Karpas-422 (cell line): ENCODE measurements at regions not wholly inside any gene's neighbourhood (a gene's known extent, or its start where the extent isn't known, plus 50 kb on each side); places are given as distances from the start of the nearest gene placed in this dataset.
"Not testable (repeated sequence)": the region's sequence is repeated elsewhere in the genome, so short reads cannot be mapped to it uniquely, and the experiment has no call there.

Experiments used
- DNase-seq: peaks from one replicate; pipeline ENCODE4 v3.0.0-alpha.2; 2015
- H2AFZ ChIP-seq: fragments of 200-600 bp; sonication (generic); 2 replicates; pipeline ENCODE4 v1.6.1; 2014; ENCODE audit warnings: antibody characterized with exemption, low read length, mixed read lengths
- H3K27ac ChIP-seq: fragments of 200-600 bp; sonication (generic); 2 replicates; pipeline ENCODE4 v1.5.1; 2014; ENCODE audit warnings: mild to moderate bottlenecking, low read length, moderate library complexity
- H3K27me3 ChIP-seq: fragments of 200-600 bp; sonication (generic); 2 replicates; pipeline ENCODE4 v1.6.1; 2014; ENCODE audit warnings: low read length, mixed read lengths
- H3K36me3 ChIP-seq: fragments of 200-600 bp; sonication (generic); 2 replicates; pipeline ENCODE4 v1.6.1; 2014; ENCODE audit warnings: low read length, mixed read lengths; ENCODE audit not compliant: insufficient read depth
- H3K4me1 ChIP-seq: fragments of 200-600 bp; sonication (generic); 2 replicates; pipeline ENCODE4 v1.6.1; 2014; ENCODE audit warnings: mild to moderate bottlenecking, low read length, mixed read lengths
- H3K4me2 ChIP-seq: fragments of 200-600 bp; sonication (generic); 2 replicates; pipeline ENCODE4 v1.6.1; 2014; ENCODE audit warnings: low read length, low read depth, mild to moderate bottlenecking; ENCODE audit not compliant: poor library complexity, severe bottlenecking
- H3K4me3 ChIP-seq: fragments of 200-600 bp; sonication (generic); 2 replicates; pipeline ENCODE4 v1.5.1; 2014; ENCODE audit warnings: mild to moderate bottlenecking, antibody characterized with exemption, low read length, mixed read lengths
- H3K79me2 ChIP-seq: fragments of 200-600 bp; sonication (generic); 2 replicates; pipeline ENCODE4 v1.6.1; 2014; ENCODE audit warnings: mild to moderate bottlenecking, low read length, mixed read lengths
- H3K9ac ChIP-seq: fragments of 200-600 bp; sonication (generic); 2 replicates; pipeline ENCODE4 v1.6.0; 2014; ENCODE audit warnings: low read length
- H3K9me2 ChIP-seq: fragments of 200-600 bp; sonication (generic), shearing (Covaris generic); replicated peaks from 2 replicates; pipeline ENCODE4 v1.6.0; 2014; ENCODE audit warnings: mild to moderate bottlenecking, low read length, moderate library complexity; ENCODE audit not compliant: insufficient read depth
- H3K9me3 ChIP-seq: fragments of 300-700, 200-600 bp; sonication (generic); 2 replicates; pipeline ENCODE4 v1.6.1; 2014; ENCODE audit warnings: low read length, mixed read lengths
- H4K20me1 ChIP-seq: fragments of 200-600 bp; sonication (generic); 2 replicates; pipeline ENCODE4 v1.6.1; 2014; ENCODE audit warnings: mild to moderate bottlenecking, antibody characterized with exemption, low read length, low read depth; ENCODE audit not compliant: insufficient read depth

DNA sequence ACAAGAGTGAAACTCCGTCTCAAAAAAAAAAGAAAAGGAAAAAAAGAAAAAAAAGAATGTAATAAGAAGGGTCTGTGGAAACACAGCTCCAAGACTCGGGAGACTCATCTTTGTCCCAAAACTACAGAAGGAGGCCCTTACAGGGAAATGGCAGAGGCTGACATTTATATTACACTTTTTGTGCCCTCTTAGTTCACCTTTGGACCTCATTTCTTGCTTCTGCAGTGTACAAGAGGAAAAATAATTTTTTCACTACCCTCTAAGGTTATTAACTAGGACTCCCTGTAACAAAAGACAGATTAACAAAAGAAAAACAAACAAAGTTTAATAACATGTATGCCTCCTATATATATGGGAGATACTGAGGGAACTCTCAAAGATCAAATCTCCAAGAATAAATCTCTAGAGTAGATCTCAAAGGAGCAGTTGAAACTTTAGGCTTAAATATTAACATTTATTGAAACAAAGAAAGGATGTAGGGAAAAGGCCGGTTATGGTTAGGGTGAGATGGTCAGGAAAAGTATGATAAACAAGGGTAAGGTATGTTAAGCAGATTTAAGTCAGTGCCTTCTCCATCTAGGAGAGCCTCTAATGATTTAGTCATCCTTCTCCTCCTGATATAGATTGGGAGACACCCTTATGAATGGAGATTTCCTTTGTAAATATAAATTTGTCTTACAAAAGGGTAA lies 121.3 kb upstream of the JADE1 start:
- Histone ChIP-seq H3K9me3 (no peaks in the 10 kb centered on the region), H3K27ac (no peak overlapping the region), H3K79me2 (no peaks in the 10 kb centered on the region), H4K20me1 (no peaks in the 10 kb centered on the region), H3K4me1 (peaks cover 12% of the 10 kb centered on the region), H3K4me2 (no peak overlapping the region), H3K9ac (no peak overlapping the region), H3K36me3 (no peaks in the 10 kb centered on the region), H2AFZ (no peak overlapping the region), H3K4me3 (no peak overlapping the region), H3K9me2 (no peaks in the 10 kb centered on the region), H3K27me3 (no peaks in the 10 kb centered on the region)
- DNase-seq: no peak

- no peaks in the 10 kb centered on the region for H3K36me3 ChIP-seq
- no peaks in the 10 kb centered on the region for H3K9me2 ChIP-seq
- H3K27ac ChIP-seq: no peak overlapping the region
These were observed 122.7 kb upstream of the JADE1 start for GRCh38 chr4:128686810-128687209.

DNA sequence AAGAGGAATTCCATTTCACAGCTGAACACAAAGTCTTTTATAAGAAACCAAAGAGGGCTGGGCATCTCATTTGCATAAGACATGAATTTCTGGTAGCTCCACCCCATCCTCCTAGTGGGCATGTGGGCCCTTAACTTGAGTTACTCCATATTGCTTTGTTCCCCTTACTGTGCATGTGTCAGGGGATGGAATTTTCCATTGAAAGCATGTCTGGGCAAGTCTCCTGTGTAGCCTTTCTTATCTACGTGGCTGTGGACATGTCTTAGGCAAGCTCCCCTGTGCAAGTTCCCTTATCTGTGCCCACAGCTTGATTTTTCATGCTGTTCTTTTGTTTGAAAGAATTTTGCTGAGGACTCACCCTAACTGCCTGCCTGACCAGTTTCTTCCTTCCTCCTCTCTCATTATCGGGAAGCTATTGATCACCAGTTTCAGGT lies 123.5 kb upstream of the JADE1 start:
- Histone ChIP-seq H3K9me2 (no peaks in the 10 kb centered on the region), H4K20me1 (no peaks in the 10 kb centered on the region), H3K4me1 (peaks cover 17% of the 10 kb centered on the region), H3K4me2 (no peak overlapping the region), H3K4me3 (no peak overlapping the region), H3K79me2 (no peaks in the 10 kb centered on the region), H2AFZ (no peak overlapping the region), H3K27ac (no peak overlapping the region), H3K9me3 (no peaks in the 10 kb centered on the region), H3K27me3 (no peaks in the 10 kb centered on the region), H3K9ac (no peak overlapping the region), H3K36me3 (no peaks in the 10 kb centered on the region)
- DNase-seq: no peak

More at GRCh38 chr4:128686810-128687209, 122.7 kb upstream of the JADE1 start:
- H3K9ac ChIP-seq: no peak overlapping the region
- H3K27me3 ChIP-seq: no peaks in the 10 kb centered on the region
- H2AFZ ChIP-seq: no peak overlapping the region
- H3K9me3 ChIP-seq: no peaks in the 10 kb centered on the region
- H3K4me1 ChIP-seq: peaks cover 17% of the 10 kb centered on the region
- H4K20me1 ChIP-seq: no peaks in the 10 kb centered on the region
- no peak overlapping the region for H3K4me3 ChIP-seq
- H3K4me2 ChIP-seq: no peak overlapping the region
- no peak for DNase-seq
- H3K79me2 ChIP-seq: no peaks in the 10 kb centered on the region

- H3K36me3 ChIP-seq: no peaks in the 10 kb centered on the region
- no peak overlapping the region for H3K9ac ChIP-seq
- no peaks in the 10 kb centered on the region for H3K9me3 ChIP-seq
- peak overlapping the region; percentile 44 for H3K4me2 ChIP-seq
- H4K20me1 ChIP-seq: no peaks in the 10 kb centered on the region
- no peaks in the 10 kb centered on the region for H3K27me3 ChIP-seq
- DNase-seq: no peak
- no peaks in the 10 kb centered on the region for H3K79me2 ChIP-seq
- no peak overlapping the region for H3K4me3 ChIP-seq
- H3K4me1 ChIP-seq: peaks cover 17% of the 10 kb centered on the region
- no peak overlapping the region for H3K27ac ChIP-seq
- H3K9me2 ChIP-seq: no peaks in the 10 kb centered on the region
- no peak overlapping the region for H2AFZ ChIP-seq
These were observed 125.5 kb upstream of the JADE1 start for GRCh38 chr4:128684016-128684415.

- no peaks in the 10 kb centered on the region for H3K27me3 ChIP-seq
- no peak overlapping the region for H3K9ac ChIP-seq
- no peaks in the 10 kb centered on the region for H3K9me2 ChIP-seq
- peak; percentile 55 for DNase-seq
- H4K20me1 ChIP-seq: no peaks in the 10 kb centered on the region
- H2AFZ ChIP-seq: peak overlapping the region; percentile 17; the same call in 1 of the 2 replicates
- no peaks in the 10 kb centered on the region for H3K9me3 ChIP-seq
- H3K79me2 ChIP-seq: no peaks in the 10 kb centered on the region
- no peak overlapping the region for H3K4me3 ChIP-seq
- peak overlapping the region; percentile 44 for H3K4me2 ChIP-seq
- H3K36me3 ChIP-seq: no peaks in the 10 kb centered on the region
- no peak overlapping the region for H3K27ac ChIP-seq
- peaks cover 19% of the 10 kb centered on the region for H3K4me1 ChIP-seq
These were observed 126.4 kb upstream of the JADE1 start for GRCh38 chr4:128682942-128683666.

DNA sequence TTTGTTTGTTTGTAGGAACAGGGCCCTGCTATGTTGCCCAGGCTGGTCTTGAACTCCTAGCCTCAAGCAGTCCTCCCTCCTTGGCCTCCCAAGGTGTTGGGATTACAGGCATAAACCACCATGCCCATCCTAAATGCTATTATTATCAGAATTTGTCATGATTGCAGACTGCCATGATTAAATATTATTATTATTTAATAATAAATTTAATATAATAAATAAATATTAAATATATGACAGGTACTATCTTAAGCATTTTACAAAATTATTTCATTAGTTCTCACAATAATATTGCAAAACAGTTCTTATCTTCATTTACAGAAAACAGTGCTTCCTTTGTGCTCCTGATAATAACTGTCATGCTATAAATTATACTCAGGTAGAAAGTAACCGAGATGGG lies 133.4 kb upstream of the JADE1 start:
- H3K36me3 ChIP-seq: no peaks in the 10 kb centered on the region
- no peaks in the 10 kb centered on the region for H3K79me2 ChIP-seq
- no peaks in the 10 kb centered on the region for H3K9me3 ChIP-seq
- H4K20me1 ChIP-seq: no peaks in the 10 kb centered on the region
- H3K4me2 ChIP-seq: no peak overlapping the region
- H3K27me3 ChIP-seq: no peaks in the 10 kb centered on the region
- no peak for DNase-seq
- H3K9ac ChIP-seq: no peak overlapping the region
- H2AFZ ChIP-seq: no peak overlapping the region
- H3K4me1 ChIP-seq: peaks cover 12% of the 10 kb centered on the region
- H3K4me3 ChIP-seq: no peak overlapping the region
- no peaks in the 10 kb centered on the region for H3K9me2 ChIP-seq
- H3K27ac ChIP-seq: no peak overlapping the region

DNA sequence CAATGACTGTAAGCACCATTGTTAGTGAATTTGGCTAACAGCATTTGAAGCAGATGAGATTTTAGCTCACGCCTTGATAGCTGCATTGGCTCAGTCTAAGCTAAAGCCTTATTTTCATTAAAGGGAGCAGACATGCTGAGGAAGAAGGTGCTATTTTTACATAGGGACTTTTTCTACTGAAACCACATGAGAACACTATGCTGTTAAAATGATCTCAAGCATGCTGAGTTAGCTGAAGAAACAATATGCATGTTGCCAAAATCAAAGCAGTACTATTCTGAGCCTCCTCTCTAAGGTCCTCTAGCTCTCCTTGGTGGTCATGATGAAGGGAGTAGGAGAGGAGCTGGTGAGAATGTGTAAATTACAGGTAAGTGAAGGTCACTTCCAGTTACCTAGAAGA lies 134.4 kb upstream of the JADE1 start:
- H3K9me2 ChIP-seq: no peaks in the 10 kb centered on the region
- peak; percentile 59 for DNase-seq
- no peaks in the 10 kb centered on the region; the same call in 1 of the 2 replicates for H3K27me3 ChIP-seq
- H3K4me2 ChIP-seq: peak overlapping the region; percentile 16
- H3K9ac ChIP-seq: no peak overlapping the region
- no peaks in the 10 kb centered on the region for H3K36me3 ChIP-seq
- H3K79me2 ChIP-seq: no peaks in the 10 kb centered on the region
- no peak overlapping the region for H3K4me3 ChIP-seq
- no peak overlapping the region for H3K27ac ChIP-seq
- H4K20me1 ChIP-seq: no peaks in the 10 kb centered on the region
- H2AFZ ChIP-seq: 0 out of 2 replicates have a peak overlapping the region, but pooled peaks have one; percentile 8
- no peaks in the 10 kb centered on the region for H3K9me3 ChIP-seq
- peaks cover 12% of the 10 kb centered on the region for H3K4me1 ChIP-seq

DNA sequence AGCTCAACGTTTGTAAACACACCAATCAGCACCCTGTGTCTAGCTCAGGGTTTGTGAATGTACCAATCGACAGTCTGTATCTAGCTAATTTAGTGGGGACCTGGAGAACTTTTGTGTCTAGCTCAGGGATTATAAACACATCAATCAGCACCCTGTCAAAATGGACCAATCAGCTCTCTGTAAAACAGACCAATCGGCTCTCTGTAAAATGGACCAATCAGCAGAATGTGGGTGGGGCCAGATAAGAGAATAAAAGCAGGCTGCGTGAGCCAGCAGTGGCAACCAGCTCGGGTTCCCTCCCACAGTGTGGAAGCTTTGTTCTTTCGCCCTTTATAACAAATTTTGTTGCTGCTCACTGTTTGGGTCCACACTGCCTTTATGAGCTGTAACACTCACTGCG lies 136.3 kb upstream of the JADE1 start:
- H3K4me1 ChIP-seq: peaks cover 10% of the 10 kb centered on the region
- H3K9ac ChIP-seq, H2AFZ ChIP-seq, H3K9me2 ChIP-seq, H3K27me3 ChIP-seq, H3K4me2 ChIP-seq, H3K36me3 ChIP-seq, H4K20me1 ChIP-seq, DNase-seq, H3K27ac ChIP-seq, H3K9me3 ChIP-seq, H3K4me3 ChIP-seq, H3K79me2 ChIP-seq: not testable (repeated sequence)
